ENCODE measurements at regions not wholly inside any gene's neighbourhood (a gene's known extent, or its start where the extent isn't known, plus 50 kb on each side); places are given as distances from the start of the nearest gene placed in this dataset.

DNA sequence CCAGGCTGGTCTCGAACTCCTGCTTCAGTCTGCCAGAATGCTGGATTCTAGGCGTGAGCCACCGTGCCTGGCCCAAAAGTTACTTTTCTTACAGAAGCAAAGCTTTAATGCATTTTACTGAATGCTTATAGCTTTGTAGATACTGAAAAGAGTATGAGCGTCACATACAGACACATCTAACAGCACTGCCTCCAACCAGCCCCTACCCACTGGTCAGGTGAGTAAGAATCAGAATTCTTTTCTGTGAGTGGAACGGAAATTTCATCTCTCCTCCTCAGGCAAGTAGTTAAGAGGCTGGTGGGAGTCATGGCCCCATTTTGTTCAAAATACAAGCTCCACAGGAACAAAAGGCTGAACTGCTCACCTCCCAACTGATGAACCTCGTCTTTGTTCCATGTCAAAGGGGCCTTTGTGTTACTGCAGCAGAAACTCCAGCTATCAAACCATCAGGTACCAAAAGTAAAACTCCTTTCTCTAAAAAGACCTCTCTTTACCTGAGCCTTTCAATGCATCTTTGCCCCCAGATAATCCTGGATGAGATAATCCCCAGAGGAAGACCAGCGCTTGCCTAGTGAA lies 92.4 kb upstream of the RPH3AL start:
- TF ChIP-seq, protein P1, sequence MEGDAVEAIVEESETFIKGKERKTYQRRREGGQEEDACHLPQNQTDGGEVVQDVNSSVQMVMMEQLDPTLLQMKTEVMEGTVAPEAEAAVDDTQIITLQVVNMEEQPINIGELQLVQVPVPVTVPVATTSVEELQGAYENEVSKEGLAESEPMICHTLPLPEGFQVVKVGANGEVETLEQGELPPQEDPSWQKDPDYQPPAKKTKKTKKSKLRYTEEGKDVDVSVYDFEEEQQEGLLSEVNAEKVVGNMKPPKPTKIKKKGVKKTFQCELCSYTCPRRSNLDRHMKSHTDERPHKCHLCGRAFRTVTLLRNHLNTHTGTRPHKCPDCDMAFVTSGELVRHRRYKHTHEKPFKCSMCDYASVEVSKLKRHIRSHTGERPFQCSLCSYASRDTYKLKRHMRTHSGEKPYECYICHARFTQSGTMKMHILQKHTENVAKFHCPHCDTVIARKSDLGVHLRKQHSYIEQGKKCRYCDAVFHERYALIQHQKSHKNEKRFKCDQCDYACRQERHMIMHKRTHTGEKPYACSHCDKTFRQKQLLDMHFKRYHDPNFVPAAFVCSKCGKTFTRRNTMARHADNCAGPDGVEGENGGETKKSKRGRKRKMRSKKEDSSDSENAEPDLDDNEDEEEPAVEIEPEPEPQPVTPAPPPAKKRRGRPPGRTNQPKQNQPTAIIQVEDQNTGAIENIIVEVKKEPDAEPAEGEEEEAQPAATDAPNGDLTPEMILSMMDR (IDR thresholded peaks at IDR 0.05), result no peak
- no peak for TF ChIP-seq POLR2AphosphoS5 (IDR thresholded peaks at IDR 0.05)
